ENCODE measurements at regions not wholly inside any gene's neighbourhood (a gene's known extent, or its start where the extent isn't known, plus 50 kb on each side); places are given as distances from the start of the nearest gene placed in this dataset.
"Not testable (repeated sequence)": the region's sequence is repeated elsewhere in the genome, so short reads cannot be mapped to it uniquely, and the experiment has no call there.

DNA sequence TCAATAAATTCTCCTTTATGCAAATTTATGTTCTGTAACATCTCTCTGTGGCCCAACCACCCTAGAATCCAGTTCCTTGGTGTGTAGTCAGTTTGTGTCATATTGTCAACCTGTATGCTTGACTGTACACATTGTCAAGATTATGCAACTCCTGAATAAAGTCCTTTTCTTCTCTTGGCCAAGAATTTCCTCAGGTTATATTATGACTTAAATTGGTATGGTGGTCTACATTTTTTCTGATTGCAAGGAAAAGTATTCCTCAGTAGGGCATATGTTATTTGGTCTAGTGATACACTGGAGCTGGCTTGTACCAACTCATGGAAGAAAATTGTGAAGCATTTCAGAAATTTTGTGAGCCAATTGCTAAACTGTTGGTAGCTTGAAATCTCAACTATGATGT lies 482.8 kb upstream of the CHORDC1 start:
- no peak for DNase-seq

DNA sequence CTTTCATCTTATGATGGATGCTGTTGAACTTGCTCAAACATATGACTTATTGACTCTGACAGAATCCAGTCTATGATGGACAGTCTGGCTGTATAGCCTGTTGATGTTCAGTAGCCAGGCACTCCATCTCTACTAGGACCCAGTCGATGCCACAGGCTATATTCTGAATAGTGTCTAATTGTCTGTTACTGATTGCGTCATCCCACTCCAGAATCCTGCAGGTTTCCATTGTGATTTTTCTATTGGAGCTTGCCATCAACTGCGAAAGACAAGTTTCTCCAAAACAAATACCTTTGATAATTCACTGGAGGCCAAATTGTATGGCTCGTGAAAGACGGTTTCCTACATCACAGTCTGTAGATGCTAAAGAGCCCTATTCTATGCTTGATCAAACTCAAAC lies 481.7 kb upstream of the CHORDC1 start:
- no peak for DNase-seq

DNA sequence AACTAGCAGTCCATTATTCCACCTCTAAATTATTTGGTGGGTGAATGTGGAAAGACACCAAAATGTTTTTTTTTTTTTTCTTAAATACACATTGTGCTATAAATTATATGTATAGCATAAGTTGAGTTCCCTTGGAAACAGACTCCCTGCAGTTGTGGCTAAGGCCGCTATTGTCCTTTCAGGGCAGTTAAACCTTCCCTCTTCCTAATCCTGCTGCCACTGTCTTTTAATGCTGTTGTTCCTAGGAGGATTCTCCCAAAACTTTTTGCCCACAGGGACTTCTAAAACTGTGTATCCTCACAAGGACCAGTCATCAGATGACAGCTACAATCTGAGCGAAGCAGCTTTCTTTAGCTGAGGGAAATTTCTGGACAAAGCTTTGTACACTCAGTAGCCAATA lies 478.9 kb upstream of the CHORDC1 start:
- DNase-seq = no peak

- no peak for DNase-seq
These were observed 478.1 kb upstream of the CHORDC1 start for GRCh38 chr11:90700789-90701439.

- DNase-seq = no peak
These were observed 477.0 kb upstream of the CHORDC1 start for GRCh38 chr11:90699791-90700400.

- DNase-seq = no peak
These were observed 475.4 kb upstream of the CHORDC1 start for GRCh38 chr11:90698238-90698637.

DNA sequence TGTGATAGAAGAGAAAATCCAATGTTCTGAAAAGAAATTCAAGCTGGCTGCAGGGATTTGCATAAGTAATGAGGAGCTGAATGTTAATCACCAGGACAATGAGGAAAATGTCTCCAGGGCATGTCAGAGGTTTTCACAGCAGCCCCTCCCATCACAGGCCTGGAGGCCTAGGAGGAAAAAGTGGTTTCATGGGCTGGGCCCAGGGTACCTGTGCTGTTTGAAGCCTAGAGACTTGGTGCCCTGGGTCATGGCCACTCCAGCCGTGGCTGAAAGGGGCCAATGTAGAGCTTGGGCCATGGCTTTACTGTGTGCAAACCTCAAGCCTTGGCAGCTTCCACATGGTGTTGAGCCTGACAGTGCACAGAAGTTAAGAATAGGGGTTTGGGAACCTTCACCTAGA lies 452.6 kb upstream of the CHORDC1 start:
- not testable (repeated sequence) for DNase-seq

DNA sequence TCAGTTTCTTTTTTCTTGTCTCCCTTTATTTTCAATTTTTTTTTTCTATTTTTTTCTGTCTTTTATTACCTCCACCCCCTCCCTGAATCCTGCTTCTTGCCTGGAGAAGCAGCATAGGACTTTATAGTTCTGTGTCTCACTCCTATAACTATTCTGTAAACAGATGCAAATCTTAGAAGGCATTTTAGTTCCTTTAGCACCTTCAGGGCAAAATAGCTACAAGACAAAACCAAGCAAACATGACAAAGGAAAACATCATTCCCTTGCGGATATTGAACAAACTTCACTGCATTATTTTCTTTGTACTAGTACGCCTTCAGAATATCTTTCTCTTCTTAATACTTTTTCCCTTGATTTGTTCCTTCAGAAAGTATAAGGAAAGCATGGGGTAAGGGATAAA lies 446.2 kb upstream of the CHORDC1 start:
- DNase-seq = no peak

DNA sequence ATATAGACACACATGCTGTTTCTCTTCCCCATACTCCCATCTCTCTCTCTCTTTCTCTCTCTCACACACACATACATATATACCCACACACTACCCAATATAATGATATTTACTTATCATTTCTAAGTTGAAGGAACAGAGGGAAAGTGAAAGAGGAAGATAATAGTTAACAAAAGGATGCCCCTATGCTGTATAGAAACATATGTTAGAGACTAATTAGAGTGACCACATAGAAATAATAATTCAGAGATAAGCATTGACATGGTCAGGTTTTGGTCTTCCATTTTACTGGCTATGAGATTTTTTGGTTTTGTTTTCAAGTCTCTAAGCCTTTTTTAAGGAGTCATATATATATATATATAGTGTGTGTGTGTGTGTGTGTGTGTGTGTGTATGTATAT lies 445.7 kb upstream of the CHORDC1 start:
- no peak for DNase-seq

- no peak for DNase-seq
These were observed 438.4 kb upstream of the CHORDC1 start for GRCh38 chr11:90661233-90661632.

- DNase-seq = no peak
These were observed 433.3 kb upstream of the CHORDC1 start for GRCh38 chr11:90656171-90656570.

DNA sequence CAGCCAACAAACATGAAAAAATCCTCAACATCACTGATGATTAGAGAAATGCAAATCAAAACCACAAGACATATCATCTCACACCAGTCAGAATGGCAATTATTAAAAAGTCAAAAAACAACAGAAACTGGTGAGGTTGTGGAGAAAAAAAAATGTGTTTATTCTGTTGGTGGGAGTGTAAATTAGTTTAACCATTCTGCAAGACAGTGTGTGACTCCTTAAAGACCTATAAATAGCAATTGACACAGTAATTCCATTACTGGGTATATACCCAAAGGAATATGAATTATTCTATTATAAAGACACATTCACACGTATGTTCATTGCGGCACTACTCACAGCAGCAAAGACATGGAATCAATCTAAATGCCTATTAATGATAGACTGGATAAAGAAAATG lies 427.3 kb upstream of the CHORDC1 start:
- no peak for DNase-seq

DNA sequence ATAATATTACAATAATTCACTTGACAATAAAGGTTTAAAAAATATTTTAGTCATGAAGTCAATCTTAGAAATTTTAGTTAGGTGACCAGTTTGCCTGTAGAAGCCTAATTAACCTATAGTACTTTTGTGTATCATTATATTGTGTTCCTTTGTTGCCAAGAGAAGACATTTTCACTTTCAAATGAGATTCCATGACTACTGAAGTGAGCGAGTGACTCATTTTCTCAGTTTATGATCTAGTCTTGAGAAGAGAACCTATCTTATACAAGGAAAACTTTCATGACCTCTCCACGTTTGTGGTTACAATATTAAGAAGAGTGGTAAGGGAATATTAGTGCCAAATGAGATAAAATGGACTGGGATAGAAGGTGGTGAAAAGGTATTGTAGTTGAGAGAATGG lies 423.9 kb upstream of the CHORDC1 start:
- DNase-seq = no peak

DNA sequence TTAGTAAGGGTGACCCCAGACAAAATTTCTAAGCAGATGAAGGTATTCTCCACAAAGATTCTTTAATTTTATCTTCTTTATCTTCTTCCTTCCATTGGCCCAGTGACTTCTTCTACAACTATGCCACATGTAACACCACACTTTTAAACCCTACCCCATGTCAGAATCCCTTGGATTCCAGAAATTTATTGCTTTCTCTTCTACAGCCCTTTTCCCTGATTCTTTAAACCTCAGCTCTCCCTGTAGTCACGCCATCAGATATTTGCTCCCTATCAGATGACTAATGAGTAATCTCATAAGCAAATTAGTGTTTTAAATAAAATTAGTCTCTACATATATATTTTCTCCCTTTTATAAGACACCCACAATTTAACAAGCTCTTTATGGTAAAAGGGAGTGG lies 423.4 kb upstream of the CHORDC1 start:
- no peak for DNase-seq

GRCh38 chr11:90639461-90639993 lies 416.7 kb upstream of the CHORDC1 start:
- DNase-seq = no peak

- no peak for DNase-seq
These were observed 413.0 kb upstream of the CHORDC1 start for GRCh38 chr11:90635886-90636285.

- no peak for DNase-seq
These were observed 412.3 kb upstream of the CHORDC1 start for GRCh38 chr11:90635151-90635550.

DNA sequence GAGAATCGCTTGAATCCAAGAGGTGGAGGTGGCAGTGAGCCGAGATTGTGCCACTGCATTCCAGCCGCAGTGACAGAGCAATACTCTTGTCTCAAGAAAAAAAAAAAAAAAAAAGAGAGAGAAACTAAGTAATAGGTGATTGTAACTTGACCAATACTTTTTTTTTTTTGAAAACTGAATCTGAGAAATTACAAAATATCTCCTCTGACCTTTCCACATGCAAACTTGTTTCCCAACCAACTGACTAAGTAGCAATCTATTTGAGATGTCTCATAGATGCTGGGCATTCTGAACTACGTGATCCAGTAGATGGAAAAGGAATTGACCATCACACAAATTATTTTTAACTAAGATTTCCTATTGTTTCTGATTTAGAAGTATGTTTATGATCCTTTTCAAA lies 407.3 kb upstream of the CHORDC1 start:
- DNase-seq = no peak

GRCh38 chr11:90629229-90629806 lies 406.5 kb upstream of the CHORDC1 start:
- no peak for DNase-seq

GRCh38 chr11:90614318-90614717 lies 391.5 kb upstream of the CHORDC1 start:
- no peak for DNase-seq

- DNase-seq = not testable (repeated sequence)
These were observed 390.2 kb upstream of the CHORDC1 start for GRCh38 chr11:90613037-90613436.

GRCh38 chr11:90606721-90607120 lies 383.9 kb upstream of the CHORDC1 start:
- DNase-seq = no peak

DNA sequence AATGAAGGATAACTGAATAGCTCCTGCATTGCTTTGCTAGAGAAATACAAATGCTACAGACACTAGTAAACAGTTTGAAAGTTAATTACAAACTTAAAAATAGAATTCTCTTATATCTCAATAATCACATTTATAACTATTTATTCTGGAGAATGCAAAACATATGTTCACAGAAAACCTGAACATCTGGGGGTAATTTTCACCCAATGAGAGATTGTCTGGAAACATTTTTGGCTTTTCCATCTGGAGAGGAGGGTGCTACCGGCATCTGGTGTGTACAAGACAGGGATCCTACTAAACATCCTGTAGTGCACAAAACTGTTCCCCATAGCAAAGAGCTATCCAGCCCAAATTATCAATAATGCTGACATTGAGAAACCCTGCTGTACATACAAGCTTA lies 378.4 kb upstream of the CHORDC1 start:
- no peak for DNase-seq

- DNase-seq = no peak
These were observed 371.8 kb upstream of the CHORDC1 start for GRCh38 chr11:90594658-90595057.

DNA sequence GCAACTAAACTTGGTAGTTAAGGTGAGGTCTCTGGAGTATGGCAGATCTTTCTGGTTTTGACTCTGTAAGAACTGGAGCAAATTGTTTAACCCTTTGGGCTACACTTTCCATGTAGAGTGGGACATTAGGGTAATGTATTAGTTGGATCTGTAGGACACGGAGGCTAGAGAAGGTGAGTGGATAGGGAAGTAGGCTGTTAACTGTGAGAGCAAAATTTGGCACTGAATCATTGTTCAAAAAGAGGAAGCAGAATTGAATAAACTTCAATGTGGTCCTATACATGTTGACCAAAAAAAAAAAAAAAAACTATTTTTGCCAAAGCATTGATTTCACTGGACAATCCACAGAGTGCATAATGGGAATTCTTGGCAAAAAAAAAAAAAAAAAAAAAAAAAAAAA lies 370.2 kb upstream of the CHORDC1 start:
- no peak for DNase-seq
